HG02870 (cell line): ENCODE measurements at regions not wholly inside any gene's neighbourhood (a gene's known extent, or its start where the extent isn't known, plus 50 kb on each side); places are given as distances from the start of the nearest gene placed in this dataset.
A peak's percentile ranks its signal among the peaks of the same experiment; 100 is the strongest.

Source experiments
- ATAC-seq: cut with Tn5 transposase; IDR thresholded peaks from one replicate; pipeline ENCODE4 v1.9.1; 2021; ENCODE audit warnings: mild to moderate bottlenecking, moderate library complexity; ENCODE audit not compliant: unreplicated experiment

- ATAC-seq, result no peak
These were observed 222.0 kb upstream of the CPNE8 start for GRCh38 chr12:39127401-39127800.

DNA sequence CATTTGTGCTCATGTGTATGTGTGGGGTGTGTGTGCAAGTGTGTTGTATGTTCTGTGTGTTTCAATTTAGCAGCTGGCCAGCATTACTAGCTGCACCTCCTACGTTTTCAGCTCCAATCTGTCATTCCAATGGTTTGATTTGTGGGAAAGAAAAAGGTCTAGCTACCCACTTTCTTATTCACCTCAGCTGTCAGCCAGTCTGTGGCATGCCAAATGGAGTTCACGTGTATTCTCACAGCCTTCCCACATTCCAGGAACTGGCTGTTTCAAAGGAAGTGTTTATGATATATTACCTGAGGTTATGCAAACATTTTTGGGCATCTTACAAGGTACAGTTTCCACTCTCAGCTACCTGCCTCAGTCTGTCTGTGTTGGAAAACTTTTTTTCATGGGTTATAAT, 220.2 kb upstream of the CPNE8 start:
- ATAC-seq, result no peak

- ATAC-seq, result no peak
These were observed 219.4 kb upstream of the CPNE8 start for GRCh38 chr12:39124768-39125167.

DNA sequence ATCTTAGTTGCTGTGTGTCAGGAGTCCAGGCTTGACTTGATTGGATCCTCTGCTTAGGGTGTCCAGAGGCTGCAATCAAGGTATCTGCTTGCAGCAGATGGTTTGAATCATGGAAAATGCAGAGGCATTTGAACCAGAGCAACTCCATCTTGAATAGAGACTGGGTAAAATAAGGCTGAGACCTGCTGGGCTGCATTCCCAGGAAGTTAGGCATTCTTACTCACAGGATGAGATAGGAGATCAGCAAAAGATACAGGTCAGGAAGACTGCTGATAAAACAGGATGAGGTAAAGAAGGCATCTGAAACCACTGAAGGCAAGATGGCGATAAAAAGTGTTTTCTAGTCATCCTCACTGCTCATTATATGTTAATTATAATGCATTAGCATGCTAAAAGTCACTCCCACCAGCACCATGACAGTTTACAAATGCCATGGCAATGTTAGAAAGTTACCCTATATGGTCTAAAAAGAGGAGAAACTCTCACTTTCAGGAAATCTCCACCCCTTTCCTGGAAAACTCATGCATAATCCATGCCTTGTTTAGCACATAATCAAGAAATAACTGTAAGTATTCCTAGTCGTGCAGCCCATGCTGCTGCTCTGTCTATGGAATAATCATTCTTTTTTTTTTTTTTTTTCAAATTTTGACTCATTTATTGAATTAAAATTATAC, 218.3 kb upstream of the CPNE8 start:
- no peak for ATAC-seq

- no peak for ATAC-seq
These were observed 217.3 kb upstream of the CPNE8 start for GRCh38 chr12:39122562-39123204.

GRCh38 chr12:39116861-39117260, 211.5 kb upstream of the CPNE8 start:
- no peak for ATAC-seq

GRCh38 chr12:39112064-39112463, 206.7 kb upstream of the CPNE8 start:
- ATAC-seq, result no peak

GRCh38 chr12:39105111-39105510, 199.7 kb upstream of the CPNE8 start:
- ATAC-seq, result no peak

- peak; percentile 95 for ATAC-seq
These were observed 198.3 kb upstream of the CPNE8 start for GRCh38 chr12:39103552-39104165.

- ATAC-seq, result no peak
These were observed 197.3 kb upstream of the CPNE8 start for GRCh38 chr12:39102474-39103209.

DNA sequence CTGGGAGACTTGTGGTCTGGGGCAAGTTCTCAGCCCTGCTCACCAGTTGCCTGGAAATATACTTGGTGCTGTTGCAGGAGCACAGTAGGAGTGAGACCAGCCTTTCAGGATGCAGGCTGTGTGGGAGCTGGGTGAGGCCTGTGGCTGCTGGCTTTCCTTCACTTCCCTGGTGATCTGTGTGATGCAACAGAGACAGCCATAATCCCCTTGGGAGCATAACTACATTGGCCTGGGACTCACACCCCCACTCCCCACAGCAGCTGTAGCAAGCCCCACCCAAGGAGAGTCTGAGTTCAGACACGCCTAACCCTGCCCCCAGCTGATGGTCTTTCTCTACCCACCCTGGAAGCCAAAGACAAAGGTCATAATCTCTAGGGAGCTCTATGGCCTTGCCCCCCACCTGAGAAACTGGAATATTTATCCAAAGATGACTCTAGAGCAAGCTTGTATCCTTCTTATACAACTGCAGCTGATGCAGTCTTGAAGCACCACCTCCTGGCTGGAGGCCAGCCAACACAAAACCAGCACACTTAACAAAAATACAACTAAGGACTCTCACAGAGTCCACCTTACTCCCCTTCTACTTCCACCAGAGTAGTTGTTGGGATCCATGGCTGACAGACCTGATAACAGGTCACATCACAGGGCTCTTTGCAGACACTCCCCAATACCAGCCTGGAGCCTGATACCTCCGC, 190.4 kb upstream of the CPNE8 start:
- ATAC-seq, result no peak

DNA sequence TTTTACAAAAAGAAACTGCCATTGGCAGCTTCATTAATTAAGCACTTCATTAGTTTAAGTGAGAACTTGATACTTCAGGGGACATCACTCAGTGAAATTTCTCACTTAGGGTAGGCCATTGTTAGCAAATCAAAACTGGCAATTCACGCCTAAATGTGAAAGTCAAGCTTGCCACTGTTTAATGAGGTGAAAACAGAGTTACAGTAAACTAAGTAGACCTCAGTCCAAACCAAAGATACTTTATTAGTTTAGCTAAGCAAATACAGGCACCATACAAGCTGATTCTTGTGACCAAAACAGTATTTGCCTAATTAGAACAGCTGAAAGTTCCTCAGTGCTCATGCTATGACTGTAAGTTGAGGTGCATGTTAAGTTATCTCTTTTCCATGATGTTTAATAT, 176.5 kb upstream of the CPNE8 start:
- no peak for ATAC-seq

- no peak for ATAC-seq
These were observed 171.8 kb upstream of the CPNE8 start for GRCh38 chr12:39077226-39077625.

DNA sequence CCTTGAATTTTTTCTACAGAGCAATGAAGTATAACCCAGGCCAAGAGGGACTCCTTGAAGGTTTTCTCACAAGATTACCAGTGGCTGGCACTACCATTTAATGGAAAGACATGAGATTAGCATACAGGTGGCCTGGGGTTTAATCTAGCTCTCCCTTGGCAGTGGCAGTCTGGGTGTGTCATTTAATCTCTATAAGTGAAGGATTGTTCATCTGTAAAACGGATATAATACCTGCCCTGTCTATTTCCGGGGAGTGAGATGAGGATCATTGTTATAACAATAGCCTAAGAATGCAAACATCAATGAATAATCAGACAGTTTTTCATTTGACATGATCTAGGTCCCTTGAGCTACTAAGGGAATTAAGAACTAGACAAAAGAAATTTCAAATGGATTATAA, 168.7 kb upstream of the CPNE8 start:
- ATAC-seq, result no peak

GRCh38 chr12:39072658-39073057, 167.3 kb upstream of the CPNE8 start:
- ATAC-seq, result no peak

- ATAC-seq, result no peak
These were observed 166.2 kb upstream of the CPNE8 start for GRCh38 chr12:39071611-39072010.

DNA sequence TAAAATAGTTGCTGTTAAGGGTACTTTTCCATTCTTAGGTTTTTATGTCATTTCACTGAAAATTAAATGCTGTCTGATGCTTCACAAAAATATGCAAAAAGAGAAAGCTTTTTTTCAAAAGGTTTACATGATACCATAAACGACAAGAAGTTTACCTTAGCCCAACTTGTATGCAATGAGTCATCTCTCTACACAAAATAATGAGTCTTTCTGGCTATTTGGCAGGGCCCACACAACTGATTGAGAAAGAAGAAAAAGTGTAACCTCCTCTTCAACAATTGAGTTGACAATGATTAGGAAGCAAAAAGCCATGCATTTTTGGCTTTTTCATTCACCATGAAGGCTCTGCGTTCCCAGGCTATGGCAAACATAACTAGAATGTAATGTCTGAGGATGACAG, 165.4 kb upstream of the CPNE8 start:
- ATAC-seq, result no peak

GRCh38 chr12:39065455-39065854, 160.1 kb upstream of the CPNE8 start:
- ATAC-seq, result no peak

DNA sequence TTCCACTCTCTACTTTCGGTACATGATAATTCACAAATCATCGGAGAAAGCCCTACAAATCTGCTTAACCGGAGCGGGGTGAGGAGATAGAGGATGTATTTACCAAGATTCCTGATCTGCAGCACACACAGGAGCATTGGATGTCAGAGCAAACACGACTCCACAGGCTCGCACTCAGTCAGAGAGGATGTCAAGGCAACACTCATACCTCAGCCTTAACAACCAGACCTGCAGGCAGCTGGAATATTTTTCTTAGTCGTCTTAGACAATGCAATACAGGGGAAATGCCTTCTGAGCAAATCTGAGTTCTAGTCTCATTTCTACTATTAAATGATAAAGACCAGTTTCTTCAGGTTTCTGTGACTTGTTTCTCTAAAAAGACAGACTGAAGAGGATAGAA, 159.3 kb upstream of the CPNE8 start:
- ATAC-seq, result no peak

DNA sequence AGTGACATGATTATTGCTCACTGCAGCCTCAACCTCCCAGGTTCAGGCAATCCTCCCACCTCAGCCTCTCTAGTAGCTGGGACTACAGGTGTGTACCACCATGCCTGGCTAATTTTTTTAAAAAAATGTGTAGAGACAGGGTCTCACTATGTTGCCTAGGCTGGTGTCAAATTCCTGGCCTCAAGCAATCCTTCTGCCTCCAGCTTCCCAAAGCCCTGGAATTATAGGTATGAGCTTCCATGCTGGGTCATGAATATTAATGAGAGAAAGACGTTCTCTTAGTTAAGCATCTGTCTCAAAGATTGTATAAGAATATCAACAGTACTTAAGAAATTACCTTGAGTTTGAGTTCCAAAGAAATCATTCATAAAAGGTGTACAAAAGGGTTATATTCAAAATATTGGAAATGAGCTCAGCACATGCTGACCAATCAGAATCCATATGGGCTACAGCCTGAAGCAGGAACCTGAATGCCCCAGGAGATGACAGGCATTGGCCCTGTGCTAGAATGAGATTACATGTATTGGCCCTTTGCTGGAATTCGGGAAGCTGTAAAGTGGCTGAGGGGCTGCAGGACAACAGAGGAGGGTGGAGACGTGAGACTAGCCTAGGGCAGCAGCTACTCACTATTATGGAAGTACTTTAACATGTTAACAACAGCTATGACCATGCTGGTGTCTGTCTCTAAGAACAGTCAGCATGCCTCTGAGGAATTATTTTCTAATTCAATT, 157.0 kb upstream of the CPNE8 start:
- no peak for ATAC-seq

- no peak for ATAC-seq
These were observed 156.2 kb upstream of the CPNE8 start for GRCh38 chr12:39061576-39061975.
